GM18520 (cell line): ENCODE measurements at regions not wholly inside any gene's neighbourhood (a gene's known extent, or its start where the extent isn't known, plus 50 kb on each side); places are given as distances from the start of the nearest gene placed in this dataset.

Experiments
- ATAC-seq: cut with Tn5 transposase; IDR thresholded peaks from one replicate; pipeline ENCODE4 v1.9.1; 2021; ENCODE audit not compliant: unreplicated experiment

DNA sequence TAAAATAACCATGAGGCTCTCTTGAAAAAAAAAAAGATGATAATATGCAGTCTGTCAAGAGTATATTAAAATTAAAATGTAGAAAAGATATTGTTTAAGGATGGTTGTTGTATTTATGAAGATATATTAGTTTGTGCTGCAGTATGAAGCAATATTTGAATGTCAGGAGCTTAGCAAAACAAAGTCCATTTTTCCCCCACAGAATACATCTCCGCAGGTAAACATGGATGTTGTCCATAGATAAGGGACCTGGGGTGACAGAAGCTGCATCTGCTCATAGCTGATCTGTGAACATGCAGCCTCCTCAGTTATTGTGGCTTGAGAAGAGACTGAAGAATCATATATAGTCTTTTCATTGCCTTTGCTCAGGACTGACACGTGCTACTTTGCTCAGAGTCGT, 366.1 kb upstream of the MMADHC start:
- no peak for ATAC-seq

DNA sequence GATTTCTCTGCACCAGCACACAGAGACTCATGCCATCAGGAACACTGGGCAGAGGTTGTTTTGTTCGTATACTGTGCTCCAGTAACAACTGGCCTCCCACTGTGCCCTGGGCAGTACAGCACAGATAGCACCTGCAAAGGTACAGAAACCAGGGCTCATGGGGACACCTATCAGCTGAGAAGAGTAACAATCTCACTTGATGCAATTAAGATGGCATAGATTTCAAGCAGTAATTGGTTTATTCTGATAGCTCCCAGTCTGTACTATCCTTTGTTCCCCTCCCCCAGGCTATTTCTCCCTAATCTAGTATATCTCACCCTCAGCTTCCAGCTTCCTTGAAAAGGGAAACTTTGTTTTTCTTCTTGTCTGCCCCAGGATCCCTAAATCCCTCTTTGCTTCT, 343.9 kb upstream of the MMADHC start:
- no peak for ATAC-seq

DNA sequence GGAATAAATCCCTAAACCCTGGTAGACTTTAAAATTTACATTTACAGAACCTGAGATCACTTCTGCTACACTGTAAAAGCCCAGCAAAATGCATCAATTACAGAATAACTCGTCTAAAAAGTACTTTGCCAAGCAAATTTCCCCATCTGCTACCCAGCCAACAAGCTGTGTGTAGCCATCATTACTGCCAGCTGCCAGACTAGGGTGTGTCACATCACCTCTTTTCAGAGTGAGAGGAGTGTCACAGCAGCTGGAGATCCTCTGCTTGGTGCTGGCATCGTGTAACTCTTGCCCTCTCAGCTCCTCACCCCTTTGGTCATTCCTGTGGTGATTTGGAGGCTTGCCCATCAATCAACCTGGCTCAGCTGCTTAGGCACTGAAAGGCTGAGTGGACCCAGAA, 340.4 kb upstream of the MMADHC start:
- no peak for ATAC-seq

DNA sequence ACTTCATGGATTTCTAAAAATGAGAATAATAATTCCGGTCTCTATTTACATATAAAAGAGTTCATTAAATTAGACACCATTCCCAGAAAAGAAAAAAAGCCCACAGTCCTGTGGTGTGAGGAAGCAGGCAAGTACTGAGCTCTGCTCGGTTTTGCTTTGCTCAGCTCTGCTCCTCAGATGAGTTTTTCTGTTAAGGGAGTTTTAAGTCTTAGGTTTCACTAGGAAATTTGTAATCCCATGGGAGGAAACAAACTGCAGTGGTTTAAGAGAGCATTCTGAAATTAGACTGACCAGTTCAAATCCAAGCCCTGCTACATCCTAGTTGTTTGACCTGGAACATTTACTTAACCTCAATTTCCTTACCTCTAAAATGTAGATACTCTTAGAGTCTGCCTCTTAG, 338.6 kb upstream of the MMADHC start:
- ATAC-seq: no peak

DNA sequence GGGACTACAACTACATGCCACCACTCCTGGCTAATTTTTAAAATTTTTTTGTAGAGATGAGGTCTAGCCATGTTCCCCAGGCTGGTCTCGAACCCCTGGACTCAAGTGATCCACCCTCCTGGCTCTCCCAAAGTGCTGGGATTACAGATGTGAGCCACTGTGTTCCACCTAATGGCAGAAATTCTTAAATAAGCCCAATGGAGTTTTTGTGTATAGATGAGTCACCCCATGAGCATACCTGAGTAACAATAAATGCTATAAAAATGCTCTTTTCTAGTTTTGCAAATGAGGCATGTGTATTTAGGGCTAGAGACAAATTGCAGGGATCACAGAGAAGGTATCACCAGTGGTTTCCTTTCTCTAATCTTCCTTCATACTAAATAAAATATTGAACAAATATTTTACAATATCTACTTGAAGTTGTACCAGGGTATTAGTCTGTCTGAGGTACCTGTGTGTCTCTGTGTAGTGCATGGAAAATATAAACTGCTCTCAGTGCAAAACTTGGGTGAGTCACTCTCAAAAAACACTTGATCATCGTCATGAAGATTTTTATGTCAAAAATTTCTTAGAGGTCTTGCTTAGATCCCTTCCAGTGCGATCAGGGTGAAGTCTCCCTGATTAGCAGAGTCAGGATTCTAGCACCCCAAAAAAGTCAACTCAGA, 337.1 kb upstream of the MMADHC start:
- ATAC-seq: no peak

DNA sequence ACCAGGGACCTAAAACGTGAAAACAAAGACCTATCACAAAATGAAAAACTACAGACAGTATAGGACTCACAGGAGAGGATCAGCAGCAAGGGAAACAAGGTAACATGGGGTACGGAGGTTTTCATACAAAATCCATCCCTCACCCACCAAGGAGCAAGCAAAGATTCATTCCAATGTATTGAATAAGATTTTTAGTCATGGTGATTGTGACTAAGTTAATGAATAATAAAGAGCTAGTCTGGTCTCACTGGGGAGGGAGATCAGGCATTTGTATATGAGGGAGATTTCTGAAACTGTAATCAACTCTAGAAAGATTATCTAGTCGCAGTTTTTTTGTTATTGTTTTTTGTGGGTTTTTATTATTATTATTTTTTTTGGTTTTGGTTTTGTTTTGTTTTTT, 336.5 kb upstream of the MMADHC start:
- ATAC-seq: no peak

DNA sequence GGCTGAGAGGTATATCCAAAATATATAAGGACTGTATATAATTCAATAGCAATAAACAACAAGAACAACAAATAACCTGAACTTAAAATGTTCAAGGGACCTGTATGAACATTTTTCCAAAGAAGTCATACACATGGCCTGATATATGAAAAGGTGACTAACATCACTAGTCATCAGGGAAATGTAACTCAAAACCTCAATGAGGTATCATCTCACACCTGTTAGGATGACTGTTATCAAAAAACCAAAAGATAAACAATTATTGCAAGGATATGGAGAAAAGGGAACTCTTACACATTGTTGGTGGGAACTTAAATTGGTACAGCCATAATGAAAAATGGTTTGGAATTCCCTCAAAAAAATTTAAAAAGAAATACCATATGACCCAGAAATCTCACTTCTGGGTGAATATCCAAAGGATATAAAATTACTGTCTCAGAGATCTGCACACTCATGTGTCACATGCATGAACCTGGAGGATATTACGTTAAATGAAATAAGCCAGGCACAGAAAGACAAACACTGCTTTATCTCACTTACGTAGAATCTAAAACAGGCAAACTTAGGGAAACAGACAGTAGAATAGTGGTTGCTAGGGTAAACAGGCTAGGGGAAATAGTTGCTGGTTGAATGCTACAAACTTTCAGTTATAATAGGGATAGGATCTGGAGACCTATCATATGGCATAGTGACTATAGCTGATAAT, 334.5 kb upstream of the MMADHC start:
- no peak for ATAC-seq

DNA sequence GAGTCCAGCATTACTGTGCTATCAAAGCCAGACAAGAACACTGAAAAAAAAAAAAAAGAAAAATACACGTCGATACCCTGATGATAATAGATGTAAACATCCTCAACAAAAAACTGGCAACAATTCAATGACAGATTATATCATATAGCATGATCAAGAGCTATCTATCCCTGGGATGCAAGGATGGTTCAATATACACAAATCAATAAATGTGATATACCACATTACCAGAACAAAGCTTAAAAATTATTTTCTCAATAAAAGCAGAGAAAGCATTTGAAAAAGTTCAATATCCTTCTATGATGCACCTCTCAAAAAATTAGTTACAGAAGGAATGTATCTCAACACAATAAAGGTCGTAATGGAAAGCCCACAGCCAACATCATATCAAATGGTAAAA, 332.8 kb upstream of the MMADHC start:
- ATAC-seq: no peak

DNA sequence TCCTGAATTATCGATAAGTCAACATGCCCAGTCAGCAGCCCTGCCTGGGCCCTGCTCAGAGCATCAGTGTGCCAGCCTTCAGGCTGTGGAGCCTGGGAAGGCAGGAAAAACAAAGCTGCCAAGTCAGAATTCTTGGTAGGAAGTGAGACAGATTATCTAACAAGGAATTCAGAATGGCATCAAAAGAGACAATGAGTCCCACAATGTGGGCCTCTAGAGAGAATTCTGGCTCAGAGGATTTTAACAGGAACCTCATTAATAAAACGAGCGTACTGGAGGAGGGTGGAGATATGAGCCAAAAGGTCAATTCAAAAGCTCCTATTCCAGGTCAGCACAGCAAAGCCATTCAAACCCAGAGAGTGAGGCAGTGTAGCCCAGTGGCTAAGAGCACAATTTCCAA, 327.6 kb upstream of the MMADHC start:
- no peak for ATAC-seq

DNA sequence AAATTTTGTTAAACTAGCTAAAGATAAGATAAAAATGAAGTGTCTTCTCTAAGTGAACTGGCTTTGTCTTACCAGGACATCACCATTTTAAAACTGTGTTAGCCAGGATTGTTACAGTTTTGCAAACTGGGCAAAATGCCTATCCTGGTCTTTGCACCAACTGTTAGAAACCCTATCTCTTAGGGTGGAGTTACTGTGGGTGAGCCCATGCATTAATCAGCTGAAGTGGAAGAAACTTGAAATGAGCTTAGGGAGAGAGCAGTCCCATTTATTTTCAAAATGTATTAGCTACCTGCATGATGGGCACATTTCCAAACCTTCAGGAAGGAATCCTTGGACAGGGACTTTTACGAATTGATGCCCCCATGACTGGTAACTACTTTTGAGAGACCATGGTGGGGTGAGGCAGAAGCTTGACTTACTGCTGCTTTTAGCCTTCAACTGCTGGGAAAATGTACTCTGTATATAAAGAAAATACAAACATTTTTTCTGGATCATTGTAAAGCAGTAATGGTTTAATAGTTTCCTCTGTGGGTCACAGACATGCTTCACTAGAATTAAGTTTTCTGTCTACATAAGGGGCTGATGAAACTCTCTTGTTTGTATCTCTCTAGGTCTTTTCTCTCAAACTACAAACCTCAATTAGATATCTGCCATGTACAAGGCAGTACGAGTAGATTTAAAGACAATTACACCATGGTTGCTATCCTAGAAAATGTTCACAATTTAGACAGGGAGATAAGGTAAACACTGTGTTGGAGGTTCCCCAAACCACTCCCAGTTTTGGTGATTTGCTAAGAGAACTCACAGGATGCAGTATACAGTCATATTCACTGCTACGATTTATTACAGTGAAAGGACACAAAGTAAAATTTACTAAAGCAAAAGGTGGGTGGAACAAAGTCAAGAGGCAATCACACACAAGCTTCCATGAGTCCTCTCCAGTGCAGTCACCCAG, 321.4 kb upstream of the MMADHC start:
- no peak for ATAC-seq

DNA sequence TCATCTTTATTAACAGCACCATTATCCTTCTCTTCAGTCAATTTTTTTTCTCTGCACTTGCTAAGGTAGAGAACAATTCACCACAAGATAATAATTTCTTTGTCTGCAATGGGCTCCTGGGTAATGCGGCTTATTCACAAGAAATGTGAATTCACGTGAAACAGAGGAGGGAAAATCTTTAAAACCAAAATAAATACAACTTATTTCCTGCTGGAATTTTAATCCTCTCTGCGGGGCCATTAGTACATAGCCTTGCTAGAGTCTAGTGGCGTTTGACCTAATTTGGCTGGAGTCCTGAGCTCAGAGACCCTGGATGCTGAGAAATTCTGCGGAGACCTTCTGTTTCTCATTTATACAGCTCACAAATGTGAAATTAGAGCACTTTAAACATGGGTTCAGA, 319.3 kb upstream of the MMADHC start:
- no peak for ATAC-seq

DNA sequence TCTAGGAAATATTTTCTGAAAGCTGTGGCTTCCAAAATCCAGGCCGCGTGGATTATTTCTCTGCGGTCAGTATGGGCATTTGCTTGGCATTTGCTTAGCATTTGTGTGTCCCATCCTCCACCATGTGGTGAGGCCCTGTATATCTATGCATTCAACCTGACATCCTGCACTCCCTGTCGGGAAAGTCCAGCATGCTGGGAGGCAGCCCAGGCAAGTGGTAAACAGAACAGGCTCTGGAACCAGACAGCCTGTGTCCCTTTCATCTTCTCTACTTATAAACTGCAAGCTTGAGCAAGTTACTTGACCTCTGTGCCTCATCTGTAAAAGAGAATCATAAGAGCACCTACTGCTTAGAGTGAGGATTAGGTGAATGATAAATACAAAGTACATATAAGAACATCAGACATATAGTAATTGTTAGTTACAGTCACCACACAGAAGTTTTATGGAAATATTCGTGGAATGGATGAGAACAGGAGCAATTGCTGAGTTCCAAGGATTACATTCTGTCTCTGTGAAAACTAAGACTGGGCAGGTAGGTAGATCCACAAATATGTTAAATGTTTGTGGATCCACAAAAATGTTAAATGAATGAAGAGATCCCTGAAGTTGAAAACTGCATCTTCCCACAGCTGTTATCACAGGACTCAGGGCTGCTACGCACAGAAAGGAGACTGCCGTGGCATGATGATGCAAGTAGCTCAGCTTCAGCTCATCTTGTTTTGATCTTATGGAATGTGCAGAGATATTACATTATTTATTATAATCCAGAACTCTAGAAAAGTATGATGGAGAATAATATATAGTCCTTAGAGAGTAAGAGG, 317.0 kb upstream of the MMADHC start:
- ATAC-seq: no peak

DNA sequence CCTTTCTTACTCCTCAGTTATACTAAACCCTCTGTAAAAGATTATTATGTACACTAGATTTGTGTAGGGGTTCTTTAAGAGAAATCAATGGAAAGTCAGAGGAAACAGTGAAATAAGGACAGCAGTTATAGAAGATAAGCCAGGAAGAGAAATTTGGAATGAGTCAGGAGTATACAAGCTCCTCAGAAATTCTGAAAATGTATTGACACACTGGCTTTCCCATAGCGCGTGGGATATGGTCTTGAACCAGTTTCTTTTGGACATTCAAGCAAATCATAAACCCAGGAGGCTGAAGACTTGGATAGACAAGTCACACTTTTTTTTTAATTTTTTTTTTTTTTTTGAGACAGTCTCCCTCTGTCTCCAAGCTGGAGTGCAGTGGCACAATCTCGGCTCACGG, 316.1 kb upstream of the MMADHC start:
- ATAC-seq: no peak

DNA sequence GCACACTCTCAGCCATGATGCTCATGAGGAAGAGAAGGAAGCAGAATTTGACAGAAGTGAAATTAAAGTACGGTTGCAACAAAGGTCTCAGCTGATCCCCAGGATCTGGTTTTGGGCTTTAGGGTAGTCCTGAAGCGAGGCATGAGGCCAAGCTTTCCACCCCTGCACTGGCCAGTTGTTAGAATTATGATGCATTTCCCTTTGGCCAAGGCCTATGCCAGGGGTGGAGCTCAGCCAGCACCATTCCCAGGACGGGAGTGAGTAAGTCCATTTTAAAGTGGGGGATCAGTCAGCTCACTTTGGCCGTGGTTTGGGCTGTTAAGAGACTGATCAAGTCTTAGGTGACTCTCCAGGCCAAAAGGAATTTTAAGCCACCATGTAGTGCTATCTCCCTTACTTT, 314.5 kb upstream of the MMADHC start:
- ATAC-seq: no peak

DNA sequence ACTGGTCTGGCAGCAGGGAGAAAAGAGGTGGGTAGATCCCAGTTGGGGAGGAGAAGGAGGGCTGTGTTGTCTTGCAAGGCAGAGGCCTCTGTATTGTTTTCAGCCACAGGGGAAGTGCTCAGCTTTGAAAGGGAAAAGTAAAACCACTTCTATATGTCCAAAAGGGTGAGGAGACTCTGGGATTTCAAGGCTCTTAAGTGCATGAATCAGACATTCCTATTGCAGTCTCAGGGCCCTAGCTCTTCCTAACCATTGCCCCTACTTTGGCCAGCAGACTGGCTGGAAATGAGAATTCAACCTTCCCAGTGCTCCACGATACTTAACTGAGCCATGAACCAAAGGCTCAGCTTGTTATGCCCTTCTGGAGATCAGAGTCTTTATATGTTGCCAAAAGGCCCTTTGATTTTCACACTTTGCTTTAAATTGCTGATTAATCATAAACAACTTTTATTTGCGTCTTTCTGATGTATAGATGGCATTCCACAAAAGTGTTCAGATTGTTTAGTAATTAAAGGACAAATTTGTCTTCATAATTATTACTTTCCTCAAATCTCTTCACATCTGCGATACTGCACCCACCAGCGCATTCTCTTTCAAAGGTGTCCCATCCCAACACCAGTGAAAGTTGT, 313.8 kb upstream of the MMADHC start:
- ATAC-seq: no peak

DNA sequence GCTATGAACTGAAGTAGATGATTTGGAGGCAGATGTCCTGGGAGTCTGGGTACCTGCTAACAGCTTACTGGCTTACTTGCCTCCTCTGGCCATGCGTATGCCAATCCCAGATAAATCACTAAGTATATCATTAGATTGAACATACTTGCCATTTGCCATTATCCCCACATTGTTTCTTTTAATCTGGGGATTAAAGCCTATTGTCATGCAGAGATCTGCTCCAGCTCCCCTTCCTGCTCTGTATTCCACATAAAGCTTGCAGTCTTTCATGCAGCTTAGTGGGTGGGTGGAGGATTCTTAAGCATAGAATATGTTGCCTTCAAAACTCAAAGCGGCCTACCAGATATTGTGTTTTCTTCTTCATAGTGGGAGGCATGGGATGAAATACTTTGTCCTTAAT, 311.8 kb upstream of the MMADHC start:
- no peak for ATAC-seq

DNA sequence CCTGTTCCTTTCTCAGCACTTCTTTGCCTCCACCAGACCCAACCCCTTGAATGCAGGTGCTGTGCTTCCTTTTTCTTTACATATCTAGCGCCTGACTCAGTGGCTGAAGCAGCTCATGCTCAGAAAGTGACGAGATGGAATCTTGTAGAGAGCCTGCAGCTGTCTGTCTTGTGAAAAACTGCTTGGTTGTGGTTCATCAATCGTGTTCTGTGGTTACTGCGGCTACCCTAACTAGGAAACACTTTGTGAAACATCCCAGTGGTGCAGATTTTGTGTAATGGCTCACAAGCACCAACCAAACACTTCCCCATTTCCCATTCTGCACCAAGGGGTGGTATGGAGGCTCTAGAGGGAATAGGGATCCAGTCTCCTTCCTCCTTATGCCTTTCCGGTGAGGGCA, 307.2 kb upstream of the MMADHC start:
- ATAC-seq: no peak

DNA sequence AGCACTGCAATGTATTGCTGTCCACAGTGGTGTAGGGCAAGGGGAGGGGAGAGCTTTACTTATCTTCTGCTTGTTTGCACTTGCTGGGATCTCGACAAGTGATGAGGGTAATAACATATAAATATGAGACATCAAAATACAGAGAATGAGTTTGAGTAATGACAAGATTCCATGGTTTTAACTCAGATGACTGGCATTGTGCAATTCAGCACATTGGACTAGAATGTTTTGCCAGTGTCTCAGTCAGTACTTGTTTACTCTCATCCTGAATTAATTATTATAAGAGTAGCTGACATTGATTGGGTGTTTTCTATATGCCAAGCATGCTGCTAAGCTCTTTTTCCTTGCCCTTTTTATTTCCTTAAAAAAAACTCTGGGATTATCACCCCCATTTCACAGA, 306.7 kb upstream of the MMADHC start:
- no peak for ATAC-seq

DNA sequence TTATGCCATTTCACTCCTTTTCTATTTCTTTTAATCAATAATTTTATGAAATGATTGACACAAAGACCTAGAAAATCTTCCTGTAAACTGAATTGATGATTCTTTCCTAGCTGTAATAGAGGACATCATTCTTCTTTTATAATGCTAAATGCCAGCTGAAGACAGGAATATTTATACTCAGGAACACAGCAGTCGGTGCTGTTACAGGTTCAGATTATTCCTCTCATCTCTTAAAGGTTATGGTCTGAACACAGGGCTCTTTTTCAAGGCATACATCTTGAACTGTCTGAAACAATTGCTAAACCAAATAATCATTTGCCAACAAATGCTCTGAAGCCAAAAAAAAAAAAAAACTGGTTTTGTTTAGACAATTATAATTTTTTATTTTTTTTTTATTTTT, 305.0 kb upstream of the MMADHC start:
- no peak for ATAC-seq

DNA sequence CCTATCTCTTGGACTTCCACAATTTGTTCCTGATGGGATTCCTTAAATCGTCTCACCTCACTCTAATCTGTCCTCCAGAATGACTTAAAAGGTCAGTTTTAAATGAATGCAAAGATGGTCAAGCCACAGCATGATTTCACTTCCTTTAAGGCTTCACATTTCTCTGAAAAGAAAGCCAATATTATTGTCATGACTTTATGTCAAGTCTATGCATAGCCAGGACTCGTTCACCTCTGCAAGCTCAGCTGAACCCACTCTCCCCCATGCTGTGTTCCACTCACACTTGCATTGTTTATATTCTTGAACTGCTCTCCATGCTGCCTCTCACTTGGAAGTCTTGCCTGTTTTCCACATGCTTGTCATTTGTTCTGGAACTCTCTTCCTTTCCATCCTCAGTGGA, 298.4 kb upstream of the MMADHC start:
- no peak for ATAC-seq

DNA sequence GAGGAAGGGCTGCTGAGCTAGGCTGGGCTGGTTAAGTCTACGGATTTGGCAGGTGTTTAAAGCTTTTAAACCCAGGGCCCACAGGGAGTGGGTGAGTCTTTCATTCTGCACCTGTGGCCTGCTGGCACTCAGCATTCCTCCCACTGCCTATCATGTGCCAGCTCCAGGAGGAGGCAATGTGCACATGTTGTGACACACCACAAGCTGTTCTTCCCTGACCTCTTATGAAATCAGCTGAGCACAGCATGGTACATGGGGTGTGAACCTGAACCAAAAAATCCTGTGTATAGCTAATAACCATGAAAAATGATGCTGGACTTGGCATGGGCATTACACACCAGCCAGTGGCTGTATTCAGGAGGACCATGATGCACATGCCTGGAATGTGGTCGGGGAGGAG, 297.9 kb upstream of the MMADHC start:
- ATAC-seq: no peak
